ENCODE measurements at regions not wholly inside any gene's neighbourhood (a gene's known extent, or its start where the extent isn't known, plus 50 kb on each side); places are given as distances from the start of the nearest gene placed in this dataset.

DNA sequence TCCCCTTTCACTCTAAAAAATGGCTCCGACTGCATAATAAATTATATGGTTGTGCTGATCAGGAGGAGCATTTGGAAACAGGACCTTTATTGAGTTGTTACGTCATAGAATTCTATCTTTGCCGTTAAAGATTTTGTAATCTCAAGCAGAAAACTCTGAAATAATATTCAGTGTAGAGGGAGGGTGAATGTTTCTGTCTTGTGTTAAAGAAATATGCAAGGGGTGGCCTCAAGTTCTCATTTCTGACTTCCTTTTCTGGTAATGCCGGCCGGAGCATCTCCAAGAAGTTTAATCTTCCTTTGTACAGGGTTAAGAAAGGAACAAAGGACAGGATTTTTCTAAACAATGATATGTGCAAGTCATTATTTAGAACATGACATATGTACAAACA, 165.1 kb downstream of the SLC38A4 start:
- no peak for TF ChIP-seq EZH2 (IDR thresholded peaks at IDR 0.05; ENCODE audit: borderline replicate concordance, low read depth, low read length, poor library complexity, severe bottlenecking)
- TF ChIP-seq, protein P1, sequence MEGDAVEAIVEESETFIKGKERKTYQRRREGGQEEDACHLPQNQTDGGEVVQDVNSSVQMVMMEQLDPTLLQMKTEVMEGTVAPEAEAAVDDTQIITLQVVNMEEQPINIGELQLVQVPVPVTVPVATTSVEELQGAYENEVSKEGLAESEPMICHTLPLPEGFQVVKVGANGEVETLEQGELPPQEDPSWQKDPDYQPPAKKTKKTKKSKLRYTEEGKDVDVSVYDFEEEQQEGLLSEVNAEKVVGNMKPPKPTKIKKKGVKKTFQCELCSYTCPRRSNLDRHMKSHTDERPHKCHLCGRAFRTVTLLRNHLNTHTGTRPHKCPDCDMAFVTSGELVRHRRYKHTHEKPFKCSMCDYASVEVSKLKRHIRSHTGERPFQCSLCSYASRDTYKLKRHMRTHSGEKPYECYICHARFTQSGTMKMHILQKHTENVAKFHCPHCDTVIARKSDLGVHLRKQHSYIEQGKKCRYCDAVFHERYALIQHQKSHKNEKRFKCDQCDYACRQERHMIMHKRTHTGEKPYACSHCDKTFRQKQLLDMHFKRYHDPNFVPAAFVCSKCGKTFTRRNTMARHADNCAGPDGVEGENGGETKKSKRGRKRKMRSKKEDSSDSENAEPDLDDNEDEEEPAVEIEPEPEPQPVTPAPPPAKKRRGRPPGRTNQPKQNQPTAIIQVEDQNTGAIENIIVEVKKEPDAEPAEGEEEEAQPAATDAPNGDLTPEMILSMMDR (conservative IDR thresholded peaks at IDR 0.05; ENCODE audit: low read depth, low read length), result no peak
- H3K4me1 ChIP-seq (ENCODE audit: insufficient read depth, low read length, poor library complexity, severe bottlenecking), result peaks cover 65% of the 10 kb centered on the region
- no peaks in the 10 kb centered on the region for H3K27me3 ChIP-seq (replicated peaks; ENCODE audit: insufficient read depth, low read depth, low read length, poor library complexity)
- CTCF ChIA-PET, result interaction anchor here (0.6 to 1.1 kb wide), 9 partner anchors 10 to 536 kb away, joined by 3 to 8 read pairs (median 3); no protein-coding TSS in a partner anchor
- DNase-seq (ENCODE audit: low spot score), result no peak
- H3K4me3 ChIP-seq (ENCODE audit: low read depth, low read length, poor library complexity, severe bottlenecking), result no peak overlapping the region
- H3K27ac ChIP-seq (ENCODE audit: low read depth, low read length, poor library complexity, severe bottlenecking), result peak overlapping the region; percentile 83
- BruUV-seq (replicated peaks), result TSS peak; percentile 69
- no peaks in the 10 kb centered on the region for H3K36me3 ChIP-seq (ENCODE audit: insufficient read depth, low read length, poor library complexity, severe bottlenecking)
- H3K9me3 ChIP-seq (ENCODE audit: low read depth, low read length, poor library complexity, severe bottlenecking), result no peaks in the 10 kb centered on the region
- POLR2A ChIA-PET (ENCODE audit: low non-redundant PET), result interaction anchor here (0.5 kb wide), 1 partner anchor 296 kb away, joined by 6 read pairs; no protein-coding TSS in a partner anchor
- intact Hi-C loops (cut with micrococcal nuclease; ENCODE audit: unreplicated experiment), result loop anchor here (1.0 to 5.0 kb wide), 3 partner anchors 228 to 288 kb away; partner anchors contain the start of gene SLC38A2

DNA sequence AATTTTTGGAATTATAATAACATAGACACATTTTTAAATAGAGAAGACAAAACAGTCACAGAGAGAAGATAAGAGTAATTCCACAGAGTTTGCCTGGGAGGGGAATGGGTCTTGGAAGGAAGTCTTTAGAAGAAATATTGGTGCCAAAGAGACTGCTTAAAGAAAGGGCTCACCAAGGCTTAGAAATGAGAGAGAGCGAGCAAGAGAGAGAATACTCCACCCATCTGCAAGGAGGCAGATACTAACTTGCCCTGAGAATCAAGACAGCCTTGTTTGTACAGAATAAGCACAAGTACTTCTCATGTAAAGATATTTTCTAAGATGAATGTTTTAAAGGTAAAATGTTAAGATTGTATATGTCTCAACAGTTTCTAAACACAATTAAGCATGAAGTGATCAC, 165.5 kb downstream of the SLC38A4 start:
- Histone ChIP-seq H3K4me3 (ENCODE audit: low read depth, low read length, poor library complexity, severe bottlenecking) (no peak overlapping the region), H3K9me3 (ENCODE audit: low read depth, low read length, poor library complexity, severe bottlenecking) (no peaks in the 10 kb centered on the region), H3K27me3 (replicated peaks; ENCODE audit: insufficient read depth, low read depth, low read length, poor library complexity) (no peaks in the 10 kb centered on the region), H3K36me3 (ENCODE audit: insufficient read depth, low read length, poor library complexity, severe bottlenecking) (no peaks in the 10 kb centered on the region), H3K27ac (ENCODE audit: low read depth, low read length, poor library complexity, severe bottlenecking) (peak overlapping the region; percentile 83), H3K4me1 (ENCODE audit: insufficient read depth, low read length, poor library complexity, severe bottlenecking) (peaks cover 61% of the 10 kb centered on the region)
- TSS peak; percentile 81 for BruUV-seq (replicated peaks)
- ChIA-PET POLR2A (ENCODE audit: low non-redundant PET) (no interaction called here), CTCF (no interaction called here)
- no peak for TF ChIP-seq EZH2 (IDR thresholded peaks at IDR 0.05; ENCODE audit: borderline replicate concordance, low read depth, low read length, poor library complexity, severe bottlenecking)
- TF ChIP-seq, protein P1 (conservative IDR thresholded peaks at IDR 0.05; ENCODE audit: low read depth, low read length), result no peak
- intact Hi-C loops (cut with micrococcal nuclease; ENCODE audit: unreplicated experiment), result loop anchor here (5.0 kb wide), 2 partner anchors 228 to 273 kb away; no protein-coding TSS in a partner anchor
- DNase-seq (ENCODE audit: low spot score), result peak; percentile 50

DNA sequence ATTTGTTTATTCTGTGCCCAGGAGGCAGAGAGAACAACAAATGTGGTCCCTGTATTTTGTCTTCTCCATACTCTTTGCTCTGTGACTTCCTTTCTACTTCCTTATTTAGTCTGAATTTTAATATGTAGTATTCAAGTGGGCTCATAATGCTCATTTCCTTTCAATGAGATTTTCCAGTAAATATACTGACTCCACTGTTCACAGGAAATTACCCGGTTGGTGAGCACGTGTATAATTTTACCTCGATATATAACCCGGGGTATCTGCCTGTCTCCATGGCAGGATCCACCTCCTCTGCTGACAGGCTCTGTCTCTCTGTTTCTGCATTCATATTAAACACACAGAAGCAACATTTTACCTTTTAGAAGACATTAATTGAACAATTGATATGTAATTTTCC, 166.0 kb downstream of the SLC38A4 start:
- TF ChIP-seq, protein P1 (conservative IDR thresholded peaks at IDR 0.05; ENCODE audit: low read depth, low read length), result no peak
- no peak for TF ChIP-seq EZH2 (IDR thresholded peaks at IDR 0.05; ENCODE audit: borderline replicate concordance, low read depth, low read length, poor library complexity, severe bottlenecking)
- BruUV-seq (replicated peaks), result no TSS peak
- Histone ChIP-seq H3K27ac (ENCODE audit: low read depth, low read length, poor library complexity, severe bottlenecking) (peak overlapping the region; percentile 83), H3K36me3 (ENCODE audit: insufficient read depth, low read length, poor library complexity, severe bottlenecking) (no peaks in the 10 kb centered on the region), H3K27me3 (replicated peaks; ENCODE audit: insufficient read depth, low read depth, low read length, poor library complexity) (no peaks in the 10 kb centered on the region), H3K4me3 (ENCODE audit: low read depth, low read length, poor library complexity, severe bottlenecking) (no peak overlapping the region), H3K4me1 (ENCODE audit: insufficient read depth, low read length, poor library complexity, severe bottlenecking) (peaks cover 56% of the 10 kb centered on the region), H3K9me3 (ENCODE audit: low read depth, low read length, poor library complexity, severe bottlenecking) (no peaks in the 10 kb centered on the region)
- intact Hi-C loops (cut with micrococcal nuclease; ENCODE audit: unreplicated experiment), result loop anchor here (5.0 kb wide), 3 partner anchors 98 to 273 kb away; no protein-coding TSS in a partner anchor
- POLR2A ChIA-PET (ENCODE audit: low non-redundant PET), result no interaction called here
- DNase-seq (ENCODE audit: low spot score), result peak; percentile 82
- CTCF ChIA-PET, result no interaction called here
